ENCODE measurements at regions not wholly inside any gene's neighbourhood (a gene's known extent, or its start where the extent isn't known, plus 50 kb on each side); places are given as distances from the start of the nearest gene placed in this dataset.
A peak's percentile ranks its signal among the peaks of the same experiment; 100 is the strongest.

- no peak for DNase-seq (ENCODE audit: low read depth in 3 of 3, low spot score in 1 of 3)
Measured at GRCh38 chr1:173395762-173396161, 81.4 kb upstream of the PRDX6 start.

- DNase-seq (ENCODE audit: low read depth in 3 of 3, low spot score in 1 of 3): no peak
Measured at GRCh38 chr1:173400387-173400995, 76.6 kb upstream of the PRDX6 start.

- no peak for DNase-seq (ENCODE audit: low read depth in 3 of 3, low spot score in 1 of 3)
Measured at GRCh38 chr1:173403996-173404395, 73.1 kb upstream of the PRDX6 start.

GRCh38 chr1:173405281-173405680, 71.9 kb upstream of the PRDX6 start:
- no peak for DNase-seq (ENCODE audit: low read depth in 3 of 3, low spot score in 1 of 3)

GRCh38 chr1:173405834-173406233, 71.3 kb upstream of the PRDX6 start:
- no peak for DNase-seq (ENCODE audit: low read depth in 3 of 3, low spot score in 1 of 3)

- no peak for DNase-seq (ENCODE audit: low read depth in 3 of 3, low spot score in 1 of 3)
Measured at GRCh38 chr1:173406783-173407230, 70.3 kb upstream of the PRDX6 start.

GRCh38 chr1:173407846-173408245, 69.3 kb upstream of the PRDX6 start:
- no peak for DNase-seq (ENCODE audit: low read depth in 3 of 3, low spot score in 1 of 3)

GRCh38 chr1:173408886-173409285, 68.2 kb upstream of the PRDX6 start:
- no peak for DNase-seq (ENCODE audit: low read depth in 3 of 3, low spot score in 1 of 3)

- no peak for DNase-seq (ENCODE audit: low read depth in 3 of 3, low spot score in 1 of 3)
Measured at GRCh38 chr1:173409613-173410012, 67.5 kb upstream of the PRDX6 start.

GRCh38 chr1:173410133-173410793, 66.9 kb upstream of the PRDX6 start:
- no peak for DNase-seq (ENCODE audit: low read depth in 3 of 3, low spot score in 1 of 3)

- DNase-seq (ENCODE audit: low read depth in 3 of 3, low spot score in 1 of 3): no peak
Measured at GRCh38 chr1:173410794-173411236, 66.3 kb upstream of the PRDX6 start.

GRCh38 chr1:173411835-173412742, 65.0 kb upstream of the PRDX6 start:
- no peak for DNase-seq (ENCODE audit: low read depth in 3 of 3, low spot score in 1 of 3)

GRCh38 chr1:173413271-173413707, 63.8 kb upstream of the PRDX6 start:
- no peak for DNase-seq (ENCODE audit: low read depth in 3 of 3, low spot score in 1 of 3)

- DNase-seq (ENCODE audit: low read depth in 3 of 3, low spot score in 1 of 3): no peak
Measured at GRCh38 chr1:173414136-173414535, 63.0 kb upstream of the PRDX6 start.

- DNase-seq (ENCODE audit: low read depth in 3 of 3, low spot score in 1 of 3): no peak
Measured at GRCh38 chr1:173414539-173415226, 62.5 kb upstream of the PRDX6 start.

- no peak for DNase-seq (ENCODE audit: low read depth in 3 of 3, low spot score in 1 of 3)
Measured at GRCh38 chr1:173415490-173415889, 61.6 kb upstream of the PRDX6 start.

- DNase-seq (ENCODE audit: low read depth in 3 of 3, low spot score in 1 of 3): no peak
Measured at GRCh38 chr1:173415905-173416450, 61.2 kb upstream of the PRDX6 start.

- DNase-seq (ENCODE audit: low read depth in 3 of 3, low spot score in 1 of 3): no peak
Measured at GRCh38 chr1:173417563-173417962, 59.6 kb upstream of the PRDX6 start.

GRCh38 chr1:173418107-173418985, 58.8 kb upstream of the PRDX6 start:
- DNase-seq (ENCODE audit: low read depth in 3 of 3, low spot score in 1 of 3): no peak

- peak in 2 of 3 donors; percentile 6 to 13 for DNase-seq (ENCODE audit: low read depth in 3 of 3, low spot score in 1 of 3)
Measured at GRCh38 chr1:173420330-173420806, 56.8 kb upstream of the PRDX6 start.
